ENCODE measurements at regions not wholly inside any gene's neighbourhood (a gene's known extent, or its start where the extent isn't known, plus 50 kb on each side); places are given as distances from the start of the nearest gene placed in this dataset.

DNA sequence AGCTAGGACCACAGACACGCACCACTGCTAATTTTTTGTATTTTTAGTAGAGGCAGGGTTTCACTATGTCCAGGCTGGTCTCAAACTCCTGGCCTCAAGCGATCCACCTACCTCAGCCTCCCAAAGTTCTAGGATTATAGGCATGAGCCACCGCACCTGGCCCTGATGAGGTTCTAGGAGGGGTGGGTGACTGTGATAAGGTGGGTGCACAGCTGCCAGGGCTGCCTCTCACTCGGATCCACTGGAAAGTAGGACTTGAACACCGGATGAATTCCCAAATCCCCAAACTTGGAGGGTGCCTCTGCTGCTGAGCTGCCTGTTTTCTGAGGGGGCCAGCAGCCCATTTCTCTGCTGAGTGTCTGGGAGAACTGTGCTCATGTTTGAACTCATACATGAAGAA lies 68.2 kb upstream of the PARP1 start:
- WGBS, 2 donors = 80 to 89% methylated on average over 5 of the region's 5 CpGs
- Histone ChIP-seq H3K9me3 (no peaks in the 10 kb centered on the region), H3K27me3 (no peaks in the 10 kb centered on the region), H3K4me3 (no peak overlapping the region), H3K27ac (no peak overlapping the region), H3K4me1 (no peaks in the 10 kb centered on the region), H3K36me3 (no peaks in the 10 kb centered on the region)
- TF ChIP-seq, protein P1, sequence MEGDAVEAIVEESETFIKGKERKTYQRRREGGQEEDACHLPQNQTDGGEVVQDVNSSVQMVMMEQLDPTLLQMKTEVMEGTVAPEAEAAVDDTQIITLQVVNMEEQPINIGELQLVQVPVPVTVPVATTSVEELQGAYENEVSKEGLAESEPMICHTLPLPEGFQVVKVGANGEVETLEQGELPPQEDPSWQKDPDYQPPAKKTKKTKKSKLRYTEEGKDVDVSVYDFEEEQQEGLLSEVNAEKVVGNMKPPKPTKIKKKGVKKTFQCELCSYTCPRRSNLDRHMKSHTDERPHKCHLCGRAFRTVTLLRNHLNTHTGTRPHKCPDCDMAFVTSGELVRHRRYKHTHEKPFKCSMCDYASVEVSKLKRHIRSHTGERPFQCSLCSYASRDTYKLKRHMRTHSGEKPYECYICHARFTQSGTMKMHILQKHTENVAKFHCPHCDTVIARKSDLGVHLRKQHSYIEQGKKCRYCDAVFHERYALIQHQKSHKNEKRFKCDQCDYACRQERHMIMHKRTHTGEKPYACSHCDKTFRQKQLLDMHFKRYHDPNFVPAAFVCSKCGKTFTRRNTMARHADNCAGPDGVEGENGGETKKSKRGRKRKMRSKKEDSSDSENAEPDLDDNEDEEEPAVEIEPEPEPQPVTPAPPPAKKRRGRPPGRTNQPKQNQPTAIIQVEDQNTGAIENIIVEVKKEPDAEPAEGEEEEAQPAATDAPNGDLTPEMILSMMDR (IDR thresholded peaks at IDR 0.05) = no peak
- DNase-seq = no peak
- ATAC-seq = no peak
- FAIRE-seq = no peak
- intact Hi-C loops (cut with DNase I) = no loop called here

DNA sequence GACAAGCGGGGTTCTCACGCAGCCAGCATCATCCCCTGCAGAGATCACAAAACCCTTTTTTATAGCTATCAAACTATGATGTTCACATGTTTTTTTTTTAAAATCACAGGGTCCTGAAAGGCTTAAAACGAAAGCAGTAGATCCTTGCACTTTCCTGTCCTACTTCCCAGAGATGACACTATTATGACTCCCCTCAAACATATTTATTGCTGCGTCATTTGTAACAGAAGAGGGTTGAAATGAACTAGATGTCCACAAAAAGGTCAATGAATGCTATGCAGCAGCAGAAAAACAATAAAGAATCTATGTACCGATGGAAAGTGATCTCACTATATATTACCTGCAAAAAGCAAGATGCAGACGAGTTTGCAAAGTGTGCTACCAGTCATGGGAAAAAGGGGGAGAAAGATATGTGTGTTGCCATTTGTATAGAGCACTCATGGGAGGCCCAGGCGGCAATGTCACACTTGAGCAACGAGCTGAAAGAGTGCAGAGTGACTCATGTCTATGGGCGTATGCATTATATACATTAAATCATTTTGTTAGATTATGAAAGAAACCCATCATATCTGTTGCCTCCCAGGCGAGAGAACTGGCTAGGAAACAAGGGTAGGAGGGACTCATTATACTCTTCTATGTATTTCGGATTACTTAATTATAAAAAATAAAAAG lies 68.9 kb upstream of the PARP1 start:
- intact Hi-C loops (cut with DNase I) = no loop called here
- no peak overlapping the region for H3K4me3 ChIP-seq
- 79 to 82% methylated on average over 11 of the region's 11 CpGs for WGBS, 2 donors
- no peak overlapping the region for H3K27ac ChIP-seq
- DNase-seq (no peak), FAIRE-seq (no peak), ATAC-seq (no peak)
- no peaks in the 10 kb centered on the region for H3K9me3 ChIP-seq
- no peaks in the 10 kb centered on the region for H3K4me1 ChIP-seq
- no peaks in the 10 kb centered on the region for H3K27me3 ChIP-seq
- TF ChIP-seq, protein P1 (IDR thresholded peaks at IDR 0.05) = no peak
- H3K36me3 ChIP-seq = no peaks in the 10 kb centered on the region

DNA sequence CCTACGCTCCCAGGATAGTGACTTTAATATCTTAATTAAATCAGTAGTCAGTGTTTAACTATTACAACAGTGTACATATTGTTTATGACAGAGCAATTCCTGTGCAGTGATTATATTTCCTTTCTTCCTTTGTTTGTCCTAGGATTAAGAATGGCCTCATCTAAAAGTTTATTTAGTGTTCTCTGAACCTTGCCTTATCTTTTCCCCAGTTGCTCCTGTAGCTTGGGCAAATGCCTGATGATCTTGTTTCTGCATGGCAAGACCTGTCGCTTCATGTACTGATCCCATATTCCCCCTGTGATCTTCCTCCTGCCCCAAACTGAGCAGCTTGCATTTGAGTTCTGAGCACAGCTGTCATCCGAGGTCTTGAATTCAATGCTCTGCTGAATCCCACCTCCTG lies 69.1 kb upstream of the STUM start:
- DNase-seq (no peak), ATAC-seq (no peak), FAIRE-seq (no peak)
- TF ChIP-seq, protein P1 (IDR thresholded peaks at IDR 0.05) = no peak
- no peak overlapping the region for H3K27ac ChIP-seq
- no peaks in the 10 kb centered on the region for H3K4me1 ChIP-seq
- no peak overlapping the region for H3K4me3 ChIP-seq
- H3K27me3 ChIP-seq = no peaks in the 10 kb centered on the region
- intact Hi-C loops (cut with DNase I) = no loop called here
- H3K36me3 ChIP-seq = no peaks in the 10 kb centered on the region
- WGBS, 2 donors = 83 to 89% methylated on average over 3 of the region's 3 CpGs
- H3K9me3 ChIP-seq = no peaks in the 10 kb centered on the region

DNA sequence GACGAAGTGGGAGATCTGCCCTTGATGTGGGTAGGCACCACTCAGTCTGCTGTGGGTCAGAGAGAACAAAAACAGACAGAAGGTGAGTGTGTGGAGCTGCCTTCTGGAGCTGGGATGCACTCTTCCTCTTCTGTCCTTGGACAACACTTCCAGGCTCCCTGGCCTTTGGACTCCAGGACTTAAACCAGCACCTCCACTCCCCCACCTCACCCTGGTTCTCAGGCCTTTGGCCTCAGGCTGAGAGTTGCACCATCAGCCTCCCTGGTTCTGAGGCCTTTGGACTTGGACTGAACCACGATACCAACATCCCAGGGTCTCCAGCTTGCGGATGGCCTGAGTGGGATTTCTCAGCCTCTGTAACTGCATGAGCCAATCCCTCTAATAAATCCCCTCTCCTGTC lies 68.1 kb upstream of the STUM start:
- ATAC-seq = no peak
- Histone ChIP-seq H3K27ac (no peak overlapping the region), H3K4me3 (no peak overlapping the region), H3K4me1 (no peaks in the 10 kb centered on the region), H3K9me3 (no peaks in the 10 kb centered on the region), H3K36me3 (no peaks in the 10 kb centered on the region), H3K27me3 (no peaks in the 10 kb centered on the region)
- FAIRE-seq = no peak
- intact Hi-C loops (cut with DNase I) = no loop called here
- WGBS, 2 donors = 91 to 93% methylated on average over 3 of the region's 3 CpGs
- TF ChIP-seq, protein P1 (IDR thresholded peaks at IDR 0.05) = no peak
- no peak for DNase-seq

DNA sequence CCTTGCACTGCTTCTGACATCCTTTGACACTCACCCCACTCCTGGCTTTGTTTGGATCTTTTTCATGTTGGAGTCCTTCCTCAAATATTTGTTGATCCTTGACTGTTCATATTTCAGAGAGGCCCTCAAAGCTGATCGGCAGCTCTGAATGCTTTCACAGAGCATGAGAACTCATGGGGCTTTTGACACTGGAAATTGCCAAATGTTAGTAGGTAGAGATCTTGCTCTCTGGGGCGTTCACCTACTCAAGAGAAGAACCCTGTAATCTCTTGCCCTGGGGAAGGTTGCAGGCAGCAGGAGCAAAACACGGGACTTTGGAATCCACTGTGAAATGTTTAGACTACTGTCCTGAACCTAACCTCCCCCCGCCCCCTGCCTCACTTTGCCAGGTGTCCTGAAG lies 67.4 kb upstream of the STUM start:
- Histone ChIP-seq H3K4me1 (no peaks in the 10 kb centered on the region), H3K9me3 (no peaks in the 10 kb centered on the region), H3K36me3 (no peaks in the 10 kb centered on the region), H3K4me3 (no peak overlapping the region), H3K27ac (no peak overlapping the region), H3K27me3 (no peaks in the 10 kb centered on the region)
- 40 to 49% methylated on average over 4 of the region's 4 CpGs for WGBS, 2 donors
- intact Hi-C loops (cut with DNase I) = no loop called here
- DNase-seq (no peak), FAIRE-seq (no peak), ATAC-seq (no peak)
- TF ChIP-seq, protein P1 (IDR thresholded peaks at IDR 0.05) = no peak

All from pancreas (tissue), 10 donors.